Astrocyte (in vitro differentiated cells and primary cell): ENCODE measurements at regions not wholly inside any gene's neighbourhood (a gene's known extent, or its start where the extent isn't known, plus 50 kb on each side); places are given as distances from the start of the nearest gene placed in this dataset.

ENCODE experiments used
- DNase-seq: peaks from one replicate; pipeline ENCODE4 v3.0.0-alpha.2; 2010; ENCODE audit warnings: low read depth
- FAIRE-seq: peaks from 2 replicates; lab custom pipeline; 2011; peaks lifted over from hg19 to GRCh38; lab: Jason Lieb, UNC
- H2AFZ ChIP-seq: 2 replicates; pipeline ENCODE4 v1.6.0; 2012; ENCODE audit warnings: low read depth, low read length, inconsistent platforms
- H3K27ac ChIP-seq: 2 replicates; pipeline ENCODE4 v1.5.1; 2011; ENCODE audit warnings: low read depth, low read length, inconsistent platforms
- H3K27me3 ChIP-seq: 2 replicates; pipeline ENCODE4 v1.6.0; 2011; ENCODE audit warnings: low read length, inconsistent platforms; ENCODE audit not compliant: insufficient read depth
- H3K36me3 ChIP-seq: 2 replicates; pipeline ENCODE4 v1.5.1; 2011; ENCODE audit warnings: low read length, inconsistent platforms; ENCODE audit not compliant: insufficient read depth
- H3K4me1 ChIP-seq: 2 replicates; pipeline ENCODE4 v1.5.1; 2011; ENCODE audit warnings: low read length, inconsistent platforms; ENCODE audit not compliant: insufficient read depth
- H3K4me2 ChIP-seq: 2 replicates; pipeline ENCODE4 v1.6.0; 2012; ENCODE audit warnings: low read length, inconsistent platforms
- H3K4me3 ChIP-seq: 2 replicates; pipeline ENCODE4 v1.5.1; 2011; ENCODE audit warnings: low read depth, mild to moderate bottlenecking, low read length, inconsistent platforms; ENCODE audit not compliant: insufficient read depth
- H3K79me2 ChIP-seq: 2 replicates; pipeline ENCODE4 v1.6.0; 2012; ENCODE audit warnings: mild to moderate bottlenecking, low read length, inconsistent platforms; ENCODE audit not compliant: insufficient read depth
- H3K9ac ChIP-seq: 2 replicates; pipeline ENCODE4 v1.6.0; 2012; ENCODE audit warnings: mild to moderate bottlenecking, low read length, inconsistent platforms
- H3K9me3 ChIP-seq: 2 replicates; pipeline ENCODE4 v1.5.1; 2012; ENCODE audit warnings: low read depth, mild to moderate bottlenecking, low read length, inconsistent platforms; ENCODE audit not compliant: insufficient read depth
- H4K20me1 ChIP-seq: 2 replicates; pipeline ENCODE4 v1.6.0; 2012; ENCODE audit warnings: low read length, inconsistent platforms; ENCODE audit not compliant: insufficient read depth
- H3K27ac Mint-ChIP-seq: one replicate; pipeline ENCODE4 v1.8.0; 2021; ENCODE audit warnings: mild to moderate bottlenecking, mixed read lengths; ENCODE audit not compliant: unreplicated experiment
- H3K27me3 Mint-ChIP-seq: one replicate; pipeline ENCODE4 v1.8.0; 2021; ENCODE audit warnings: low read depth, mixed read lengths; ENCODE audit not compliant: unreplicated experiment
- H3K36me3 Mint-ChIP-seq: one replicate; pipeline ENCODE4 v1.8.0; 2021; ENCODE audit warnings: low read depth, mixed read lengths; ENCODE audit not compliant: unreplicated experiment
- H3K4me1 Mint-ChIP-seq: one replicate; pipeline ENCODE4 v1.8.0; 2021; ENCODE audit warnings: low read depth, mixed read lengths; ENCODE audit not compliant: unreplicated experiment
- H3K4me3 Mint-ChIP-seq: one replicate; pipeline ENCODE4 v1.8.0; 2021; ENCODE audit warnings: mild to moderate bottlenecking, moderate library complexity, mixed read lengths; ENCODE audit not compliant: unreplicated experiment
- H3K9me3 Mint-ChIP-seq: one replicate; pipeline ENCODE4 v1.8.0; 2021; ENCODE audit warnings: mild to moderate bottlenecking, mixed read lengths; ENCODE audit not compliant: unreplicated experiment
- CTCF ChIP-seq: IDR thresholded peaks from 2 replicates; pipeline ENCODE4 v1.5.1; 2011; ENCODE audit warnings: low read depth, mild to moderate bottlenecking, inconsistent platforms, low read length, moderate library complexity; ENCODE audit not compliant: insufficient read depth
- EZH2 ChIP-seq: IDR thresholded peaks from 2 replicates; pipeline ENCODE4 v1.6.1; 2012; ENCODE audit warnings: mild to moderate bottlenecking, low read length, inconsistent platforms; ENCODE audit not compliant: insufficient read depth

- Histone ChIP-seq H2AFZ (no peak overlapping the region), H3K4me3 (no peak overlapping the region), H3K4me1 (no peaks in the 10 kb centered on the region), H3K27ac (no peak overlapping the region), H3K9ac (no peak overlapping the region), H4K20me1 (no peaks in the 10 kb centered on the region), H3K36me3 (no peaks in the 10 kb centered on the region), H3K79me2 (no peaks in the 10 kb centered on the region), H3K9me3 (no peaks in the 10 kb centered on the region), H3K27me3 (no peaks in the 10 kb centered on the region), H3K4me2 (no peak overlapping the region)
- H3K27ac Mint-ChIP-seq = no peak overlapping the region
- no peak for TF ChIP-seq CTCF
- TF ChIP-seq EZH2 = no peak
- no peaks in the 10 kb centered on the region for H3K36me3 Mint-ChIP-seq
- FAIRE-seq (no peak), DNase-seq (peak; percentile 86)
- no peak overlapping the region for H3K4me3 Mint-ChIP-seq
- no peaks in the 10 kb centered on the region for H3K9me3 Mint-ChIP-seq
- peaks cover 8% of the 10 kb centered on the region for H3K4me1 Mint-ChIP-seq
- H3K27me3 Mint-ChIP-seq = peaks cover 4% of the 10 kb centered on the region
Observed at GRCh38 chr4:108240366-108240765, 71.6 kb upstream of the LEF1 start.

- Histone ChIP-seq H3K27me3 (no peaks in the 10 kb centered on the region), H3K27ac (no peak overlapping the region), H3K4me2 (no peak overlapping the region), H3K36me3 (no peaks in the 10 kb centered on the region), H3K9me3 (no peaks in the 10 kb centered on the region), H2AFZ (no peak overlapping the region), H3K9ac (no peak overlapping the region), H3K79me2 (no peaks in the 10 kb centered on the region), H3K4me1 (no peaks in the 10 kb centered on the region), H4K20me1 (no peaks in the 10 kb centered on the region), H3K4me3 (no peak overlapping the region)
- H3K4me1 Mint-ChIP-seq = no peaks in the 10 kb centered on the region
- FAIRE-seq (no peak), DNase-seq (no peak)
- H3K36me3 Mint-ChIP-seq = no peaks in the 10 kb centered on the region
- TF ChIP-seq CTCF (no peak), EZH2 (no peak)
- peaks cover 4% of the 10 kb centered on the region for H3K27me3 Mint-ChIP-seq
- no peaks in the 10 kb centered on the region for H3K9me3 Mint-ChIP-seq
- no peak overlapping the region for H3K4me3 Mint-ChIP-seq
- H3K27ac Mint-ChIP-seq = no peak overlapping the region
Observed at GRCh38 chr4:108237693-108238092, 69.0 kb upstream of the LEF1 start.

- Histone ChIP-seq H3K9me3 (no peaks in the 10 kb centered on the region), H3K9ac (no peak overlapping the region), H3K79me2 (no peaks in the 10 kb centered on the region), H3K27ac (no peak overlapping the region), H3K4me1 (no peaks in the 10 kb centered on the region), H3K36me3 (no peaks in the 10 kb centered on the region), H3K4me3 (no peak overlapping the region), H2AFZ (no peak overlapping the region), H3K27me3 (no peaks in the 10 kb centered on the region), H3K4me2 (no peak overlapping the region), H4K20me1 (no peaks in the 10 kb centered on the region)
- H3K4me1 Mint-ChIP-seq = no peaks in the 10 kb centered on the region
- H3K36me3 Mint-ChIP-seq = no peaks in the 10 kb centered on the region
- TF ChIP-seq CTCF = no peak
- peaks cover 7% of the 10 kb centered on the region for H3K9me3 Mint-ChIP-seq
- H3K27ac Mint-ChIP-seq = no peak overlapping the region
- peaks cover 4% of the 10 kb centered on the region for H3K27me3 Mint-ChIP-seq
- FAIRE-seq = no peak
- H3K4me3 Mint-ChIP-seq = no peak overlapping the region
- DNase-seq = no peak
Observed at GRCh38 chr4:108236264-108236663, 67.5 kb upstream of the LEF1 start.
